ENCODE measurements at regions not wholly inside any gene's neighbourhood (a gene's known extent, or its start where the extent isn't known, plus 50 kb on each side); places are given as distances from the start of the nearest gene placed in this dataset.

- no peaks in the 10 kb centered on the region for H3K4me1 ChIP-seq
- no peaks in the 10 kb centered on the region for H3K9me3 ChIP-seq
- TF ChIP-seq, protein P1, sequence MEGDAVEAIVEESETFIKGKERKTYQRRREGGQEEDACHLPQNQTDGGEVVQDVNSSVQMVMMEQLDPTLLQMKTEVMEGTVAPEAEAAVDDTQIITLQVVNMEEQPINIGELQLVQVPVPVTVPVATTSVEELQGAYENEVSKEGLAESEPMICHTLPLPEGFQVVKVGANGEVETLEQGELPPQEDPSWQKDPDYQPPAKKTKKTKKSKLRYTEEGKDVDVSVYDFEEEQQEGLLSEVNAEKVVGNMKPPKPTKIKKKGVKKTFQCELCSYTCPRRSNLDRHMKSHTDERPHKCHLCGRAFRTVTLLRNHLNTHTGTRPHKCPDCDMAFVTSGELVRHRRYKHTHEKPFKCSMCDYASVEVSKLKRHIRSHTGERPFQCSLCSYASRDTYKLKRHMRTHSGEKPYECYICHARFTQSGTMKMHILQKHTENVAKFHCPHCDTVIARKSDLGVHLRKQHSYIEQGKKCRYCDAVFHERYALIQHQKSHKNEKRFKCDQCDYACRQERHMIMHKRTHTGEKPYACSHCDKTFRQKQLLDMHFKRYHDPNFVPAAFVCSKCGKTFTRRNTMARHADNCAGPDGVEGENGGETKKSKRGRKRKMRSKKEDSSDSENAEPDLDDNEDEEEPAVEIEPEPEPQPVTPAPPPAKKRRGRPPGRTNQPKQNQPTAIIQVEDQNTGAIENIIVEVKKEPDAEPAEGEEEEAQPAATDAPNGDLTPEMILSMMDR (IDR thresholded peaks at IDR 0.05): no peak
- no peak overlapping the region for H3K9ac ChIP-seq (ENCODE audit: low read depth in 2 of 2, low read length in 2 of 2)
- intact Hi-C loops (cut with DNase I): loop anchor here (10.0 kb wide), 3 partner anchors 73 to 863 kb away; partner anchors contain the start of gene DCLK2
- H3K4me3 ChIP-seq: no peak overlapping the region
- DNase-seq: no peak
- no peak overlapping the region for H3K27ac ChIP-seq
- no peaks in the 10 kb centered on the region for H3K27me3 ChIP-seq
- H3K36me3 ChIP-seq: no peaks in the 10 kb centered on the region
Observed at GRCh38 chr4:150001815-150002214, 76.4 kb upstream of the DCLK2 start.

GRCh38 chr4:150002561-150002960, 75.7 kb upstream of the DCLK2 start:
- Histone ChIP-seq H3K27ac (no peak overlapping the region), H3K36me3 (no peaks in the 10 kb centered on the region), H3K27me3 (no peaks in the 10 kb centered on the region), H3K4me1 (no peaks in the 10 kb centered on the region), H3K9ac (ENCODE audit: low read depth in 2 of 2, low read length in 2 of 2) (no peak overlapping the region), H3K9me3 (no peaks in the 10 kb centered on the region), H3K4me3 (no peak overlapping the region)
- TF ChIP-seq, protein P1 (IDR thresholded peaks at IDR 0.05): no peak
- intact Hi-C loops (cut with DNase I): loop anchor here (10.0 kb wide), 3 partner anchors 72 to 862 kb away; partner anchors contain the start of gene DCLK2
- DNase-seq: no peak

DNA sequence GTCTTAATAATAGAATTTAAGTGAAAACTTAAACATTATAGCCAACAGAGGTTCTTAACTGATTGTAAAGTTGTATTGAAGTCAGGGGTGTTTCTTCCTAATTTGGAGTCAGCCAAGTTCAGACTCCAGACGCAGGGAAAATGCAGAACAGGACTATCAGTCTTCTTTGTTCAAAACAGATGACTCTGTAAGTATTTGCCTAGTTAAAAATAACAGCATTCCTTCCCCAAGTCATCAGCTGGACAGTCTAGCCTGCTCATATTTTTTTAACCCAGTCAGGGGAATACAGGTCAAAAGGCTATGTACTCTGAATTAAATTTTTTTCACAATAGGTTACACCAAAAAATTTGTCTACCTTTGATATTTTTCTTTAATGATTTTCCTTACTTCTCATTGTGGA, 73.8 kb upstream of the DCLK2 start:
- intact Hi-C loops (cut with DNase I): loop anchor here (10.0 kb wide), 3 partner anchors 70 to 860 kb away; partner anchors contain the start of gene DCLK2

GRCh38 chr4:150005537-150005936, 72.7 kb upstream of the DCLK2 start:
- Histone ChIP-seq H3K9ac (ENCODE audit: low read depth in 2 of 2, low read length in 2 of 2) (no peak overlapping the region), H3K27ac (no peak overlapping the region), H3K9me3 (no peaks in the 10 kb centered on the region), H3K27me3 (no peaks in the 10 kb centered on the region), H3K4me3 (no peak overlapping the region), H3K36me3 (no peaks in the 10 kb centered on the region), H3K4me1 (no peaks in the 10 kb centered on the region)
- intact Hi-C loops (cut with DNase I): loop anchor here (10.0 kb wide), 3 partner anchors 69 to 859 kb away; partner anchors contain the start of gene DCLK2
- TF ChIP-seq, protein P1 (IDR thresholded peaks at IDR 0.05): no peak
- no peak for DNase-seq

More for the DNA sequence above, 73.8 kb upstream of the DCLK2 start:
- no peaks in the 10 kb centered on the region for H3K4me1 ChIP-seq
- H3K9ac ChIP-seq (ENCODE audit: low read depth in 2 of 2, low read length in 2 of 2): no peak overlapping the region
- no peak overlapping the region for H3K4me3 ChIP-seq
- DNase-seq: no peak
- H3K9me3 ChIP-seq: no peaks in the 10 kb centered on the region
- no peaks in the 10 kb centered on the region for H3K27me3 ChIP-seq
- TF ChIP-seq, protein P1 (IDR thresholded peaks at IDR 0.05): no peak
- H3K36me3 ChIP-seq: no peaks in the 10 kb centered on the region
- no peak overlapping the region for H3K27ac ChIP-seq

- H3K4me3 ChIP-seq: no peak overlapping the region
- no peaks in the 10 kb centered on the region for H3K27me3 ChIP-seq
- TF ChIP-seq, protein P1 (IDR thresholded peaks at IDR 0.05): no peak
- no peak overlapping the region for H3K27ac ChIP-seq
- no peak for DNase-seq
- H3K9me3 ChIP-seq: no peaks in the 10 kb centered on the region
- no peaks in the 10 kb centered on the region for H3K36me3 ChIP-seq
- intact Hi-C loops (cut with DNase I): loop anchor here (10.0 kb wide), 3 partner anchors 69 to 859 kb away; partner anchors contain the start of gene DCLK2
- H3K9ac ChIP-seq (ENCODE audit: low read depth in 2 of 2, low read length in 2 of 2): no peak overlapping the region
- H3K4me1 ChIP-seq: no peaks in the 10 kb centered on the region
Observed at GRCh38 chr4:150006197-150006596, 72.0 kb upstream of the DCLK2 start.
